NCI-H146 (cell line): ENCODE measurements at regions not wholly inside any gene's neighbourhood (a gene's known extent, or its start where the extent isn't known, plus 50 kb on each side); places are given as distances from the start of the nearest gene placed in this dataset.
"Not testable (repeated sequence)": the region's sequence is repeated elsewhere in the genome, so short reads cannot be mapped to it uniquely, and the experiment has no call there.

Source experiments
- DNase-seq: peaks from one replicate; lab custom pipeline; 2025; lab: John Stamatoyannopoulos, UW

DNA sequence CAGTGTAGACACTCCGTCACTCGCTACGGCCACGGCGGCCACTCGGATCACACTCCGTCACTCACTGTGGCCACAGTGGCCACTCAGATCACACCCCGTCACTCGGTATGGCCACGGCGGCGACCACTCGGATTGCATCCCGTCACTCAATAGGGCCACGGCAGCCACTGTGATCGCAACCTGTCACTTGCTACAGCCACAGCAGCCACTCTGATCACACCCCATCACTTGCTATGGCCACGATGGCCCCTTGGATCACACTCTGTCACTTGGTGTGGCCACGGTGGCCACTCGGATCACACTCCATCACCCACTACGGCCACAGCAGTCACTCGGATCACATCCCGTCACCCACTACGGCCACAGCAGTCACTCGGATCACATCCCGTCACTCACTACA is 175.3 kb downstream of the LAT start:
- DNase-seq = not testable (repeated sequence)

DNA sequence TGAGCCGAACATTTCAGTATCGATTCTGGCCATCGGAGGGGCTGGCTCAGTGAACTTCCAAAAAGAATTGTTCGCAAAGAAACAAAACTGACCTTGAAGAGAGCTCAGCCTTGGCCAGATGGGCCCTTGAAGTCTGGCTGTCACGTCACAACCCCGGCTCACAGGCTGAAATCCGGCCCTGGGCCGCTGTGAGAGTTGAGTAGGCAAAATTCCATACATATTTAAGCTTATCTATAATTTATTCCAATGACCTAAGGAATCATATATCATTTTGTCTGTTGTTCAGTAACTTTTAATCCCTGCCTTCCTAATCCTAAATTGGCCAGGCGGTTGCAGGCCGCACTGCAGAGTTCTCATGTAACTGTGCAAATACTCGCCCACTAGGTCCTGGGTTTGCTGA is 174.8 kb downstream of the LAT start:
- not testable (repeated sequence) for DNase-seq

DNA sequence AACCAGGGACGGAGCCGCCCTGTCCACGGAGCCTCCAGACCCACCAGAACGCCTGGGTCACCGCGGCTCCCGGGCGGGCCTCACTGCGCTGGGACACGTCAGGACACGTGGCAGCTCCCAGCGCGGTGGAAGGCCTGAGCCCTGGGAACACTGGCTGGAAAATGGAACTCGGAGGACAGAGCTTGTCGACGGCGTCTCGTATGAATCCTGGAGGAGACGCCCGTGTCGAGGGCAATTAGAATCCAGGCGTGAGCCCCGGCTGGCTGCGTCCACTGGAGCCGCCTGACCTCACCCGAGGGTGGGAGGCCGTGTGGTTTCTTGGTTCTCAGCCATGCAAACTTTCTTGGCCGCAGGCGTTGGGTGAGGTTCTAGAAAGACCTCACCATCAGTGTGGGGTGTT is 173.9 kb downstream of the LAT start:
- no peak for DNase-seq

DNA sequence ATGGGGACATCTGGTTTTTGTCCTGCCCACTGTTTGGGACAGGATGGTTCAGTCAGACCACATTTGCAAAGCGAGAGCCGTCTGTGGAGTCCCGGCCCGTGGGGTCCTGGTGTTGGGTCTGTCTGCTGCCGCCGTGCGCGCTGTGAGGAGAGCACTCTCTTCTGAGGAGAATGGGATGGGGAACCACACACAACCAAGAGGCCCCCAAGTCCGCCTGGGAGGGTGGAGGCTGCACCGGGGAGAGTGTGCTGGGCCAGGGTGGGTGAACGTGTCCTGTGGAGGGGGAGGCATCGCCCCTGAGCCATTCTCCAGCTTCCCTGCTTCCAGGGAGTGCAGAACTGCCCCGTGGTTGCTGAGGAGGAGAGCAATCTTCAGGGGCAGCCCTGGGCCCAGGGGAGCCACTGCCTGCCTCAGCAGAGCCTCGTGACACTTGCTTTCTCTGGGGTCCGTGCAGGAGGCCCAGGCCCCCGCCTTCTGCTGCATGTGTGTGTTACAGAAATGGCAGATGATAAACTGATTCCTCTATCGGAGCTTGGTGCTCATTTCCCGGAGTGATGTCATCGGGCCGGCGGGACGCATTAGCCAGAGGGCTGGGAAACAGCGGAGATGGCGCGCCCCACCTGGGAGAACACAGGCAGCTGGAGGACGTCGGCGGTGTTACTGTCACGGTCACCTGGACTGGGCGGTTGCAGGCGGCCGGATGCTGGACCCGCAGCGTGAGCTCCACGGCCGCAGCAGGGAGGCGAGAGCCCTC is 173.4 kb downstream of the LAT start:
- DNase-seq = not testable (repeated sequence)

DNA sequence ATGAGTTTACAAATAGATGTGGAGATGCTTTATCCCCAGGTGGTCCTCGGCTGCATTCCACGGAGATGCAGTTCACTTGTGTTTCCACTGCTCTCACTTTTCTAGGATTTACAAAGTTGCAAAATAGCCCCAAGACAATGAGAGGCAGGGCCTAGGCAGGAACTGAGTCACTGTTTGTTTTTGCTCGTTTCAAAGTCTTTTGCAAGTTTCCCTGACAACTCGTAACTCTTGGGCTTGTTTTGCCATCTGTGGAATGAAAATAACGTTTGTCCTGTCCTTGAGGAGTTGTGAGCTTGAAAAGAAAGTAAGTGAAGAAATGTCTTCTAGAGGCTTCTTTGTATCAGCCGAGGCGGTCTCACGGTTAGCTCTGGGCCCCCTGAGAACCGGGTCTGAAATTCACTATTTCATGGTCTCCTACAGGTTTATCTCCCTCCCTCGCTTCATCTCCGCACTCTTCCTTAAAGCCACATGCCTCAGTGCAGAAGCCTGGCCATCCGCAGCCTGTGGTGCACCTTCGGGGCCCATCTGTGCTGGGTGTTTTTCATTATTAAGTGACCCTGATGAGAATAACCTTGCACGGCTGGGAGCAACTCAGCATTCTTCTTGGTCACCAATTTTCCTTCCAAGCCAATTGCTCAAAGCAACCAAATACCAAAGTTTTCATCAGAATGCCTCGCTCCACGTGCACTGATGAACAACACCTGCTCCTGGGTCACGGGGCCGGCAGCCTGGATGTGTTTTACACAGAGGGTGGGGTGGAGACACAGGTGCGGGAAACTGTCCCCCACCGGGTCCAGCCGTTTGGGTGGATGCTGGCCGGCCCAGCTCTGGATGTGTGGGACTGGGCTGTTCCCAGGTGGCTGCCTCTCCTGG is 172.4 kb downstream of the LAT start:
- not testable (repeated sequence) for DNase-seq

DNA sequence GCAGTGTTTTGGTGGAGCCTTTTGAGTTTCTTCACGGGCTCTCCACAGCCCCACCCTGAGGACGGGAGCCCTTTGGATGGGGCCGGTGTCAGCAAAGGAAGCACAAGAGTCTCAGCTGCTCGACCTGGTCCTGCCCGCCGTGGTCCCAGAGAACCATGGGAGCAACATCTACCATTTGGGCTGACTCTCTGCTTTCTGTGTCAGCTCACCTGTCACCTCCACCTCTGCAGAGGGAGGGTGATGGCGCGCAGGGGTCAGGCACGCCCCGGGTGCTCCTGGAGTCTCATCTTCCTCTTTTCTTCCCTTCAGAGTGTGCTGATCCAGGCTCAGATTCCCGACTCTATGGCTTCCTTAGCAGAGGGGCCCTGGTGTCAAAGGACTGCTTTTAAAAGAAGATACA is 171.7 kb downstream of the LAT start:
- DNase-seq = no peak

DNA sequence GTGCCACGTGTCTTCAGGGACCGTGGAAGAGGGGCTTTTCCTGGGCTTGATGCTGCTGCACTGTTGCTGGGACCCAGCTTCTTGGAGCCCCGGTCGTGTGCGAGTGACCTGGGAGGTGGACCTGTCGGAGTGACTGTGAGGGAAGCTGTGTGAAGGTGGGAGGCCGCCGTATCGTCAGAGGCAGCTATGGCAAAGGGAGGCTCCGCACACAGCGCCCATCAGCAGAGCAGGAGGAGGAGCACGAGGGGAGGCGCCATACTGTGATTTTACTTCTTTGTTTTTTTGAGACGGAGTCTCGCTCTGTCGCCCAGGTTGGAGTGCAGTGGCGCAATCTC is 171.0 kb downstream of the LAT start:
- DNase-seq = not testable (repeated sequence)

DNA sequence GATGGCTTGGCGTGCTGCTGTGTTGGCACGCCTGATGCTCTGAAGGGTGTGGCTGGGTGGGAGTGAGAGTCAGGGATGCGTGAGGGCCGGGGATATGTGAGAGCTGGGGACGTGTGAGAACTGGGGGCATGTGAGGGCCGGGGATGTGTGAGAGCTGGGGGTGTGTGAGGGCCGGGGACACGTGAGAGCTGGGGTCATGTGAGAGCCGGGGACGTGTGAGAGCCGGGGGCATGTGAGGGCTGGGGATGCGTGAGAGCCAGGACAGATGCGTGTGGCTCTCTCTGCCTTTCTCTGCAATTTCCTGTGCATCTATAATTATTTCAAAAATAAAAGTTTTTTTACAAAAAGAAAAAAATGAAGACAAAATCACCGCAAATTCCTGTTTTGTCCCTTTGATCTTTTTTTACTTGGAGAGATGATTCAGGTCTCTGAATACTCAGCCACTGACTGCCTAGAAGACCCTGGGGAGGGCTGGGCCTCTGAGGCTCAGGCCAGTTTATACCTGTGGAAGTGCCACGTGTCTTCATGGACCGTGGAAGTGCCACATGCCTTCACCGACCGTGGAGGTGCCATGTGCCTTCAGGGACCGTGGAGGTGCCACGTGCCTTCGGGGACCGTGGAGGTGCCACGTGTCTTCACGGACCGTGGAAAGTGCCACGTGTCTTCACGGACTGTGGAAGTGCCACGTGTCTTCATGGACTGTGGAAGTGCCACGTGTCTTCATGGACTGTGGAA is 170.4 kb downstream of the LAT start:
- DNase-seq = not testable (repeated sequence)

DNA sequence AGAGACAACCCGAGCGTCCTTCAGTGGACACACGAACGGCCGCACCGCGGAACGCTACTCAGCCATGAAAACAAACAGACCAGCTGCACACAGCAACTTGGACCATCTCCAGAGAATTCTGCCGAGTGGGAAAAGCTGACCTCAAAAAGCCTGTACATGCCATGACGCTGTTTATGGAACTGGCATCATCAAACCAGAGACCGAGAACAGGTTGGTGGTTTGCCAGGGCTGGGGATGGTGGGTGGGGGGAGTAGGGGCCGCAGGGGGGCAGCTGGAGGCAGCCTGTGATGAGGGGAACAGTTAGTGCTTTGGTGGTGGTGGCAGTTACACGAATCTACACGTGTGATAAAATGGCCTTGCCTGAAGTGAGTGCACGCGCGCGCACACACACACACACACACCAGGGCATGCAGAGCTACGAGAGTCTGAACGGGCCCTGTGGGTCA is 169.8 kb downstream of the LAT start:
- DNase-seq = no peak

DNA sequence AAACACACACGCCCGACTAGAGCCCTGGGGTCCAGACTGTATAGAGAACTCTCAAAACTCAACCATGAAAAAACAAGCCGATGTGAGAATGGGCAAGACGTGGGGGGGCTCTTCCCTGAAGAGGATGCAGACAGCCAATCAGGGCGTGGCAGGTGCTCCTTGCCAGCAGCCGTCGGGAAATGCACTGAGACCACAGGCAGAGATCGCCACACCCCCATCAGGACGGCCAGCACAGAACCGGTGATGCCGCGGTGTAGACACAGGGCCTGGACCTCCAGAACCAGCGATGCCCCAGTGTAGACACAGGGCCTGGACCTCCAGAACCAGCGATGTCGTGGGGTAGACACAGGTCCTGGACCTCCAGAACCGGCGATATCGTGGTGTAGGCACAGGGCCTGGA is 169.2 kb downstream of the LAT start:
- DNase-seq = no peak

DNA sequence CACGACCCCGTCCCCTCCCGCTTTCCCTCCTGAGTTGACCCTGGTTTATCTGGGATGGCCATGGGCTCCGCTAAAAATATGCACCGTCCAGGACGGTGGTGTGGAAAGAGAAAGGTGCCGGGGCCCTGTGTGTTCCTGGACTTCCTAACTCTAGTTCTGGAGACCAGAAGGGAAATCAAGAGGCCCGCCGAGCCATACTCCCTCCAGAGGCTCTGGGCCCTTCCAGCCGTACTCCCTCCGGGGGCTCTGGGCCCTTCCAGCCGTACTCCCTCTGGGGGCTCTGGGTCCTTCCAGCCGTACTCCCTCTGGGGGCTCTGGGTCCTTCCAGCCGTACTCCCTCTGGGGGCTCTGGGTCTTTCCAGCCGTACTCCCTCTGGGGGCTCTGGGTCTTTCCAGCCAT is 168.5 kb downstream of the LAT start:
- DNase-seq = not testable (repeated sequence)

DNA sequence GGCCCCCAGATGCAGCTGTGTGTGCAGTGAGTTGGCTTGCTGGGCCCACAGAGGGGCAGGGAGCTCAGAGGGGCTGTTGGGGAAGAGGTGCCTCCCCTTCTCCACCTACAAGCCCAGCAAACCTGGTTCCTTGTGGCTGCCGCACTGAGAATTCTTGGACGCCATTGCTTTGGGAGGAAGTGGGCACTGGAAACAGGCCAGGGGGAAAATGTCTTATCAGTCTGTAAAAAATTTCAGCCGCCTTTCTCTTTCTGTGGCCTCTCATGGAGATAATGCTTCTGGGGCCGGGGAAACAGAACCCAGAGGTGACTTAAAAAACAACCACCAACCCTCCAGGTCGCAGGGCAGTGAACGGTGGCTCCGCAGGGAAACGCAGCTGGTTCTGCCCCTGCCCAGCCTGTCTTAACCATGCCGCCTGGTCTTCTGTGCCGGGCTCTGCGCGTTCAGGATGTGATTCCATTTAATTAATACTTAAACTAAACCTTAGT is 167.7 kb downstream of the LAT start:
- not testable (repeated sequence) for DNase-seq

DNA sequence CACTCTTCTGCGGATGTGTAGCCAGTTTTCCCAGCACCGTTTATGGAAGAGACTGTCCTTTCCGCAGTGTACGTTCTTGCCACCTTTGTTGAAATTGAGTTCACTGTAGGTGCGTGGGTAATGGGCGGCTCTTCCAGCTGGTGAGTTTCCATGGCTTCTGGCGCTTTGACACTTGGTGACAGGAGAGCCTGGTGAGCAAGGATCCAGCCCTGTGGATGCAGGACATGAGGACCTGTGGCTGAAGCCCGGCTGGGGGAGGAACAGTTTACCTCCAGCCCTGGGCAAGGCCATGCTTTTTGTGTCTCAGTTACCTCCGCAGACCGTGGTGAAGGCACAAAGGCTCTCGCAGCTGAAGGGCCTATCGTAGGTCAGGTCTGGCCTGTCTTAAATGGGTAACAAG is 166.5 kb downstream of the LAT start:
- DNase-seq = no peak

DNA sequence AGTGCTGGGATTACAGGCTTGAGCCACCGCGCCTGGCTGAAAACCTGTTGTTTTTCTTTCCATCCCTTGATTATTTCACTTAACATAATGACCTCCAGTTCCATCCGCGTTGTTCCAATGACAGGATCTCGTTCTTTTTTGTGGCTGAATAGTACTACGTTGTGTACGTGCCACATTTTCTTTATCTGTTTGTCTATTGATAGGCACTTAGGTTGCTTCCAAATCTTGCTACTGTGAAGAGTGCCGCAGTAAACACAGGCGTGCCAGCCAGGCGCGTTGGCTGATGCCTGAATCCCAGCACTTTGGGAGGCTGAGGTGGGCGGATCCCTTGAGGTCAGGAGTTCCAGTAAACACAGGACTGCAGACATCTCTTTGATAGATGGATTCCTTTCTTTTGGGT is 165.1 kb downstream of the LAT start:
- not testable (repeated sequence) for DNase-seq

DNA sequence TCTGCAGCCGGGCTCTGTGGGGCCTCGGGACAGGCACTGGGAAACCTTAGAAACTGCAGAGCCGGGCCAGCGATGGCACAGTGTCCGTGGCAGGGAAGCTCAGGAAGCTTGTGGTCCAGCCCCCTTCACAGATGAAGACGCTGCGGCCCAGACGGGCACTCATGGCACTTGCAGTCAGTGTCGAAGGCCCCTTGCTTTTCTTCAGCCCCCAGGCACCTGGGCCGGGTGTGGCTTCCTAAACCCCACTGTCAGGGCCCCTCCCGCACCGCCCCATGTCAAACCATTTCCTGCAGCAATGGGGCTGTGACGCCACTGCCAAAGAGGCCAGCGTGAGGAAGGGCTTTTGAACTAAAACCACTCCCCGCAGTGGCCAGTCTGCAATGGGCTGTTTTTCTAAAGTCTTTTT is 164.0 kb downstream of the LAT start:
- no peak for DNase-seq

DNA sequence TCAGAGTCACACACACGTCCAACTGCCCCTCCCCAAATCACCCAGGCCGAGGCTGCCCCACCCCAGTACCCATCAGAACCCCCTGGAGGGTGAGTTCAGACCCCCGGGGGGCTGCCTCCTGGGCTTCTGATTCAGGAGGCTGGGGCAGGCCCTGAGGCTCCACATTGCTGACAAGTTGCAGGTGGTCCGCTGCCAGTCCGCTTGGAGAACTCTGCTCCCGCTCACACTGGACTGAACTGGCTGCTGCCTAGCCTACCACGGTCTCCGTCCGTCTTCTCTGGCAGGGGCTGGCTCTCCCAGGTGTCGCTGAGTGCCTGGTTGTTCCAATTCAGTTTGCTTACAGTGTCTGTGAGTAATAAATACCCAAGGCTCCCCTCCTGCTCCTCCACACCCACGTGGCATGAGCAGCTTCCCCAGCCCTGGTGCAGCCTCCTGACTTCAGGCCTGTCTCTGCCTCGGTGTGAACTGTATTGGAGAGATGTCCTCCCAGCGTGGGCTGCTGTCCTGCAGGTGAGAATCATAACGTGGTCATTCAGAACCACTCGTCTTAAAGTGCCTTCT is 163.4 kb downstream of the LAT start:
- no peak for DNase-seq

DNA sequence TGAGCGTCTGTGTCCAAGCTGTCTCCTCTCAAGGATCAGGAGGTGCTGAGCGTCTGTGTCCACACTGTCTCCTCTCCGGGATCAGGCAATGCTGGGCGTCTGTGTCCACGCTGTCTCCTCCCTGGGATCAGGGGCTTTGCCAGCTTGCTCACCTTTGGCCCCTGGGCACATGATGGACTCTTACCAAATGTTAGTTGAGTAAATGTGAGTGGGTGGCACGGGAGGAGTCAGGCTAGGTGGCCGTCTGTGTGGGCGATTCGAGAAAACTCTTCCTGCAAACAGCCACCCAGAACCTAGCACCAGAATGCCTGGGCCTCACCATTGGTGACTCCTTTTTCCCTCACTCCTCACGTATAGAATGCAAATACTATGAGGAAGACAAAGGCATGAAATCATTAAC is 162.9 kb downstream of the LAT start:
- DNase-seq = not testable (repeated sequence)

DNA sequence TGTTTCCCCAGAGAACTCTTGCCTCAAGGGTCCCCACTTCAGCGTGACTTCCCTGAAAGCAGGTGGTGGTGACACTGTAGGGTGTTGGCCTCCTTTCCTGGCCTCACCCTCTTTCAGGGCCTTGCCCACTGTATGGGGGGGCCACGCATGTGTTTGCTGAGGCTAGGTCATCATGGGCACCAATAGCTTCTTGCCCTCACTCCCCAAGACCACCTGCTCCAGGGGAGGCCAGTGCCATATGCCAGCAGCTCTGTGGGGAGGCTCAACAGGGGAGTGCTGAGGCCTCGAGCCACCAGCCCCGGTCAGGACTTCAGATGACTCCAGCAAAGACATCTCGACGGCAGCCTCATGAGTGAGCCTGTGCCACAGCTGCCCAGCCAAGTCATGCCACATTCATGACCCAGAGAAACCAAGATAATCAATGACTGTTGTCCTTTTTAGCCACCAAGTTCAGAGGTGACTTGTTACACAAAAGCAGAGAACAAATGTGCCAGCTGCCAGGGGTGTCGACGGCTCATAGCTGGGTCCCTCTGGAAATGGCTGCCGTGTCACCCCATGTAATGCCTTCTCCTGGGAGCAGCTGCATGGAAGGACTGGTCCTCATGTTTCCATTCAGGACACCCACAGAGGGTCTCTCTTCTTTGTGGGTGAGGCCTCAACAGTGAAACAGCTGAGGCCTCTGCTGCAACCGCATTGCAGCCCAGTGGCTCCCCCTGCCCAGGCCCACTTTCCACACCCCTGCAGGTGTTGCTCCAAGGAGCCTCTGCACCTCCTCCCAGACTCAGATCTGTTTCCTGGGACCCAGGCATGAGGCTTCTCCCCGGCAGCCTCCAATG is 162.2 kb downstream of the LAT start:
- DNase-seq = not testable (repeated sequence)

DNA sequence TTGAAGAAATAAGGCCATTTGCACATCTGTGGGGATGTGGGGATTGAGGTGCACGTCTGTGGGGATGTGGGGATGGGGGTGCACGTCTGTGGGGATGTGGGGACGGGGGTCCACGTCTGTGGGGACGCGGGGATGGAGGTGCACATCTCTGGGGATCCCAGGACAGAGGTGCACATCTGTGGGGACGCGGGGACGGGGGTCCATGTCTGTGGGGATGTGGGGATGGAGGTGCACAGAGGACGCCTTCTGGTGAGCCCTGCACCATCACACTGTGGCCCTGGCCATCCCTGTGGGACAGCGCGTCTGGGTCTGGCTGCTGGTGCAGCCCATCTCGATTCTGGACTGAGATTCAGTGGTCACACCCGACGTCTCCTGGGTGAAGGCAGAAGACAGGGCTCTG is 161.4 kb downstream of the LAT start:
- DNase-seq = no peak

DNA sequence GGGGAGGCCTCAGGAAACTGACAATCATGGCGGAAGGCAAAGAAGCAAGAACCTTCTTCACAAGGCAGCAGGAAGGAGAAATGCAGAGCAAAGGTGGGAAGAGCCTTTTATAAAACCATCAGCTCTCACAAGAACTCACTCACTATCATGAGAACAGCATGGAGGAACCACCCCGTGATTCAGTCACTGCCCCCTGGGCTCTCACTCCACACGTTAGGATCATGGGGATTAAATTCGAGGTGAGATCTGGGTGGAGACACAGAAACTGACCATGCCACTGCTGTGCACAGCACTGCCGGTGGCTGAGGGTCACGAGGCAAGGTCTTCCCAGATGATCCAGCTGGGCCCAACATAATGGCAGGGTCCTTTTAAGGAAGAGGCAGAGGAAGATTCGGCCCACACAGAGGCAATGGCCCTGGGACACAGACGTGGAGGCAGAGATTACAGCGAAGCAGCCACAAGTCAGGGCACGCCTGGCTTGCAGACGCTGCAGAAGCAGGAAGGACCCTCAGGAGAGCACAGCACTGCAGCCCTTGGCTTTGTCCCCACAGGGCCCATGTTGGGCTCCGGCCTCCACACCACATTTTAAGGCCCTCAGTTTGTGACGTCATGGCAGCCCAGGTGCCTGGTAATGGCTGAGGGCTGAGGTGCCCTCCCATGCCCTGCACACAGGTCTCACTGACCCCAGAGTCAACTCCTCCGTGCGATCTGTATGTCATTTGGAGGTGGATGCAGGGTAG is 160.8 kb downstream of the LAT start:
- not testable (repeated sequence) for DNase-seq
